MM.1S (cell line): ENCODE measurements at regions not wholly inside any gene's neighbourhood (a gene's known extent, or its start where the extent isn't known, plus 50 kb on each side); places are given as distances from the start of the nearest gene placed in this dataset.

ENCODE experiments used
- EZH2 ChIP-seq: fragments of 300-600 bp; sonication (generic); optimal IDR thresholded peaks from 2 replicates; pipeline ENCODE3; 2017; ENCODE audit warnings: low read depth, mild to moderate bottlenecking, antibody characterized with exemption, low read length, mixed read lengths
- TF ChIP-seq, protein P1 (sequence below): fragments of 300-600 bp; sonication (generic); IDR thresholded peaks from 2 replicates; pipeline ENCODE4 v1.5.1; 2016; ENCODE audit warnings: antibody characterized with exemption, low read length, mixed read lengths

DNA sequence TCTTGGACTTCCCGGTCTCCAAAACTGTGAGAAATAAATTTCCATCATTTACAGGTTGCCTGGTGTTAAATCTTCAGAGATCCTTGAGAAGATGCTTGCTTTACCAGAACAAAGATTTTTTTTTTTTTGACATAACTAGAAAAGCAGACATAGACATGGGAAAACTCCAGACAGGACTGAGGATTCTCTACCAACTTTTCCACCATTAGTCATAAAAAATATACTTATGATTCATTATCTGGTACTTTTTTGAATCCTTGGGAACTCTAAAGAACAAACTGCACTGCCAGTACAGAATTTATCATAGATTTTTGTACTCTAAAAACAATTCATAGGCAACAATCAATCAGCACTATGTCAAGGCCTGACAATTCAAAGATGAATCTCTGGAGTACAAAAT lies 487.6 kb downstream of the EFNB2 start:
- TF ChIP-seq, protein P1, sequence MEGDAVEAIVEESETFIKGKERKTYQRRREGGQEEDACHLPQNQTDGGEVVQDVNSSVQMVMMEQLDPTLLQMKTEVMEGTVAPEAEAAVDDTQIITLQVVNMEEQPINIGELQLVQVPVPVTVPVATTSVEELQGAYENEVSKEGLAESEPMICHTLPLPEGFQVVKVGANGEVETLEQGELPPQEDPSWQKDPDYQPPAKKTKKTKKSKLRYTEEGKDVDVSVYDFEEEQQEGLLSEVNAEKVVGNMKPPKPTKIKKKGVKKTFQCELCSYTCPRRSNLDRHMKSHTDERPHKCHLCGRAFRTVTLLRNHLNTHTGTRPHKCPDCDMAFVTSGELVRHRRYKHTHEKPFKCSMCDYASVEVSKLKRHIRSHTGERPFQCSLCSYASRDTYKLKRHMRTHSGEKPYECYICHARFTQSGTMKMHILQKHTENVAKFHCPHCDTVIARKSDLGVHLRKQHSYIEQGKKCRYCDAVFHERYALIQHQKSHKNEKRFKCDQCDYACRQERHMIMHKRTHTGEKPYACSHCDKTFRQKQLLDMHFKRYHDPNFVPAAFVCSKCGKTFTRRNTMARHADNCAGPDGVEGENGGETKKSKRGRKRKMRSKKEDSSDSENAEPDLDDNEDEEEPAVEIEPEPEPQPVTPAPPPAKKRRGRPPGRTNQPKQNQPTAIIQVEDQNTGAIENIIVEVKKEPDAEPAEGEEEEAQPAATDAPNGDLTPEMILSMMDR = no peak
- no peak for TF ChIP-seq EZH2
